ENCODE measurements at regions not wholly inside any gene's neighbourhood (a gene's known extent, or its start where the extent isn't known, plus 50 kb on each side); places are given as distances from the start of the nearest gene placed in this dataset.

- in situ Hi-C loops (cut with HindIII; ENCODE audit: low sequenced_read_pairs), result no loop called here
- TF ChIP-seq CTCF (IDR thresholded peaks at IDR 0.05; ENCODE audit: low read depth, low read length, missing control alignments), result no peak
- no peak for DNase-seq (ENCODE audit: low read depth)
- no peak overlapping the region for H3K4me3 ChIP-seq (ENCODE audit: low read depth, low read length)
Observed at GRCh38 chr7:10070899-10071298, 902.8 kb upstream of the PHF14 start.

GRCh38 chr7:10075866-10076265, 897.8 kb upstream of the PHF14 start:
- DNase-seq (ENCODE audit: low read depth), result no peak
- H3K4me3 ChIP-seq (ENCODE audit: low read depth, low read length), result no peak overlapping the region
- in situ Hi-C loops (cut with HindIII; ENCODE audit: low sequenced_read_pairs), result no loop called here
- no peak for TF ChIP-seq CTCF (IDR thresholded peaks at IDR 0.05; ENCODE audit: low read depth, low read length, missing control alignments)

- TF ChIP-seq CTCF (IDR thresholded peaks at IDR 0.05; ENCODE audit: low read depth, low read length, missing control alignments), result no peak
- no peak for DNase-seq (ENCODE audit: low read depth)
- in situ Hi-C loops (cut with HindIII; ENCODE audit: low sequenced_read_pairs), result no loop called here
- no peak overlapping the region for H3K4me3 ChIP-seq (ENCODE audit: low read depth, low read length)
Observed at GRCh38 chr7:10076660-10077300, 896.9 kb upstream of the PHF14 start.

- in situ Hi-C loops (cut with HindIII; ENCODE audit: low sequenced_read_pairs), result no loop called here
- no peak for TF ChIP-seq CTCF (IDR thresholded peaks at IDR 0.05; ENCODE audit: low read depth, low read length, missing control alignments)
- no peak for DNase-seq (ENCODE audit: low read depth)
Observed at GRCh38 chr7:10079572-10079971, 894.1 kb upstream of the PHF14 start.

GRCh38 chr7:10082896-10083295, 890.8 kb upstream of the PHF14 start:
- in situ Hi-C loops (cut with HindIII; ENCODE audit: low sequenced_read_pairs), result no loop called here
- TF ChIP-seq CTCF (IDR thresholded peaks at IDR 0.05; ENCODE audit: low read depth, low read length, missing control alignments), result no peak
- no peak for DNase-seq (ENCODE audit: low read depth)
- H3K4me3 ChIP-seq (ENCODE audit: low read depth, low read length), result no peak overlapping the region

More at GRCh38 chr7:10079572-10079971, 894.1 kb upstream of the PHF14 start:
- no peak overlapping the region for H3K4me3 ChIP-seq (ENCODE audit: low read depth, low read length)

- no peak for TF ChIP-seq CTCF (IDR thresholded peaks at IDR 0.05; ENCODE audit: low read depth, low read length, missing control alignments)
- DNase-seq (ENCODE audit: low read depth), result no peak
- in situ Hi-C loops (cut with HindIII; ENCODE audit: low sequenced_read_pairs), result no loop called here
- H3K4me3 ChIP-seq (ENCODE audit: low read depth, low read length), result no peak overlapping the region
Observed at GRCh38 chr7:10083766-10084165, 889.9 kb upstream of the PHF14 start.

Data from astrocyte of the cerebellum (primary cell).